Ovary (tissue), 3 donors: ENCODE measurements at regions not wholly inside any gene's neighbourhood (a gene's known extent, or its start where the extent isn't known, plus 50 kb on each side); places are given as distances from the start of the nearest gene placed in this dataset.

Experiments
- EP300 ChIP-seq: sonication (generic); formaldehyde crosslinking; IDR thresholded peaks from one replicate; pipeline ENCODE4 v1.6.1; 2017; ENCODE audit warnings: antibody characterized with exemption
- POLR2A ChIP-seq: fragments of 450-650 bp; IDR thresholded peaks from one replicate; pipeline ENCODE4 v1.6.1; 2017; ENCODE audit warnings: antibody characterized with exemption, mild to moderate bottlenecking, moderate library complexity
- TF ChIP-seq, protein P1 (sequence below), 3 donors: fragments of 450-650 bp in 2 of 3; fragments of 200-600 bp in 1 of 3; IDR thresholded peaks; one replicate each; pipeline versions ENCODE4 v1.5.1 to v1.8.0; 2016 to 2022; ENCODE audit warnings: antibody characterized with exemption in 3 of 3, mild to moderate bottlenecking in 1 of 3
- donor health status: DM: no; HTN: no; CAD: no.

DNA sequence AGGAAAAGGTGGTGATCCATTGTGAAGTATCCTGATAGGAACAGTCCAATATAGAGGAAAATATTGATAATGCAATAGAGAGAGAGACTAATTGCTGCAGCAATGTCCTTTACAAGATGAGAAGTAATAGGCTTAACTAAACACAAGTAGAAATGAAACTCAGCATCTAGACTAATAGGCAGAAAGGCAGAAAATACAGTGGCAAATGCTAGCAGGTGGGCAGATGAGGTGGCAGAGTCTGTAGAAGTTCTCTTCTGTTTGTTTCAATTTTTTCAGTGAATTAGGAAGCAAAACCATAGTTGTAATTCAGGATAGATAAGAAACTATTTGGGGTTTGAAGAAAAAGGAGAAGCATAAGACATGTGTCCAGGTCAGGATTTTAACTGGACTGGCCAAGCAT is 236.7 kb upstream of the HS3ST5 start:
- TF ChIP-seq, protein P1, sequence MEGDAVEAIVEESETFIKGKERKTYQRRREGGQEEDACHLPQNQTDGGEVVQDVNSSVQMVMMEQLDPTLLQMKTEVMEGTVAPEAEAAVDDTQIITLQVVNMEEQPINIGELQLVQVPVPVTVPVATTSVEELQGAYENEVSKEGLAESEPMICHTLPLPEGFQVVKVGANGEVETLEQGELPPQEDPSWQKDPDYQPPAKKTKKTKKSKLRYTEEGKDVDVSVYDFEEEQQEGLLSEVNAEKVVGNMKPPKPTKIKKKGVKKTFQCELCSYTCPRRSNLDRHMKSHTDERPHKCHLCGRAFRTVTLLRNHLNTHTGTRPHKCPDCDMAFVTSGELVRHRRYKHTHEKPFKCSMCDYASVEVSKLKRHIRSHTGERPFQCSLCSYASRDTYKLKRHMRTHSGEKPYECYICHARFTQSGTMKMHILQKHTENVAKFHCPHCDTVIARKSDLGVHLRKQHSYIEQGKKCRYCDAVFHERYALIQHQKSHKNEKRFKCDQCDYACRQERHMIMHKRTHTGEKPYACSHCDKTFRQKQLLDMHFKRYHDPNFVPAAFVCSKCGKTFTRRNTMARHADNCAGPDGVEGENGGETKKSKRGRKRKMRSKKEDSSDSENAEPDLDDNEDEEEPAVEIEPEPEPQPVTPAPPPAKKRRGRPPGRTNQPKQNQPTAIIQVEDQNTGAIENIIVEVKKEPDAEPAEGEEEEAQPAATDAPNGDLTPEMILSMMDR (IDR thresholded peaks at IDR 0.05) = no peak
- TF ChIP-seq POLR2A = no peak
- TF ChIP-seq EP300 = no peak
